HepG2 (cell line): ENCODE measurements at regions not wholly inside any gene's neighbourhood (a gene's known extent, or its start where the extent isn't known, plus 50 kb on each side); places are given as distances from the start of the nearest gene placed in this dataset.

Source experiments
- ATAC-seq: fragments of 200-7000 bp; cut with Tn5 transposase; 3 replicates; pipeline ENCODE4 v1.9.1; 2020; ENCODE audit warnings: mild to moderate bottlenecking, moderate library complexity
- BruUV-seq: library from RNA; stranded (reverse); fragments of 400-500 nt; replicated peaks from 2 replicates; lab custom pipeline; 2021; lab: Mats Ljungman, UMichigan
- CTCF ChIA-PET: fragments of 300-600 bp; formaldehyde crosslinking; extraction: SDS; loops from one replicate; lab custom pipeline; 2021; ENCODE audit warnings: low total read pairs, inconsistent platforms, low intra/inter-chr PET ratio; lab: Yijun Ruan, JAX
- POLR2A ChIA-PET: fragments of 350-600 bp; sonication (Branson Sonifier 250); formaldehyde crosslinking; loops from one replicate; lab custom pipeline; 2020; ENCODE audit warnings: antibody characterized with exemption, inconsistent platforms; lab: Yijun Ruan, JAX
- DNase-seq: peaks from one replicate; pipeline ENCODE4 v3.0.0-alpha.2; 2015; ENCODE audit warnings: low spot score
- FAIRE-seq: peaks from 3 replicates; lab custom pipeline; 2011; peaks lifted over from hg19 to GRCh38; lab: Jason Lieb, UNC
- H2AFZ ChIP-seq: one replicate; pipeline ENCODE4 v1.6.1; 2011; ENCODE audit warnings: low read length, inconsistent platforms
- H3K27ac ChIP-seq: fragments of 300-600 bp; 3 replicates; pipeline ENCODE4 v1.8.0; 2011; ENCODE audit warnings: mixed run types, mild to moderate bottlenecking, mixed read lengths, low read length, inconsistent platforms; ENCODE audit not compliant: insufficient read depth; ENCODE audit errors: extremely low read length
- H3K27me3 ChIP-seq, 2 experiments: fragments of 200-600 bp in 1 of 2; 2 replicates in 1 of 2; 3 replicates in 1 of 2; pipeline versions ENCODE4 v1.6.0 to v1.8.0; 2011; ENCODE audit warnings: low read length in 2 of 2, mild to moderate bottlenecking in 2 of 2, moderate library complexity in 2 of 2, inconsistent platforms in 1 of 2; ENCODE audit not compliant: insufficient read depth in 2 of 2, control insufficient read depth in 1 of 2
- H3K36me3 ChIP-seq, 2 experiments: fragments of 200-600 bp in 1 of 2; replicated peaks in 1 of 2; 2 replicates in 1 of 2; 3 replicates in 1 of 2; pipeline versions ENCODE4 v1.5.1 to v1.8.0; 2011; ENCODE audit warnings: low read length in 2 of 2, inconsistent platforms in 1 of 2; ENCODE audit not compliant: insufficient read depth in 2 of 2, control insufficient read depth in 1 of 2
- H3K4me1 ChIP-seq: 2 replicates; pipeline ENCODE4 v1.5.1; 2012; ENCODE audit warnings: low read length, inconsistent platforms; ENCODE audit not compliant: insufficient read depth
- H3K4me2 ChIP-seq: 2 replicates; pipeline ENCODE4 v1.6.0; 2011; ENCODE audit warnings: low read depth, low read length, inconsistent platforms
- H3K4me3 ChIP-seq, 3 experiments: fragments of 200-600 bp in 1 of 3; sonication (generic), shearing (Covaris generic) in 1 of 3; replicated peaks in 1 of 3; 2 replicates each; pipeline ENCODE4 v1.5.1; 2011 to 2016; ENCODE audit warnings: low read length in 3 of 3, inconsistent platforms in 2 of 3, low read depth in 2 of 3, mild to moderate bottlenecking in 2 of 3, control low read depth in 1 of 3, mixed read lengths in 1 of 3; ENCODE audit not compliant: insufficient read depth in 1 of 3
- H3K79me2 ChIP-seq: one replicate; pipeline ENCODE4 v1.6.1; 2011; ENCODE audit warnings: low read length, inconsistent platforms; ENCODE audit not compliant: insufficient read depth
- H3K9ac ChIP-seq: 2 replicates; pipeline ENCODE4 v1.6.0; 2011; ENCODE audit warnings: mild to moderate bottlenecking, low read depth, low read length, inconsistent platforms; ENCODE audit not compliant: insufficient read depth
- H3K9me3 ChIP-seq: 2 replicates; pipeline ENCODE4 v1.5.1; 2012; ENCODE audit warnings: mild to moderate bottlenecking, low read length
- H4K20me1 ChIP-seq: 2 replicates; pipeline ENCODE4 v1.6.0; 2011; ENCODE audit warnings: inconsistent platforms, mild to moderate bottlenecking, low read length, moderate library complexity; ENCODE audit not compliant: insufficient read depth
- BCLAF1 ChIP-seq: fragments of 450-650 bp; IDR thresholded peaks from 2 replicates; pipeline ENCODE4 v1.6.1; 2017; ENCODE audit warnings: mild to moderate bottlenecking
- CBX5 ChIP-seq: sonication (generic); formaldehyde crosslinking; IDR thresholded peaks from 2 replicates; pipeline ENCODE4 v1.4.0; 2020; ENCODE audit warnings: missing genetic modification reagents, borderline replicate concordance
- CENPBD1 ChIP-seq: sonication (generic); formaldehyde crosslinking; IDR thresholded peaks from 2 replicates; pipeline ENCODE4 v1.8.0; 2022; ENCODE audit warnings: missing genetic modification reagents, low read depth, mild to moderate bottlenecking, borderline replicate concordance
- HCFC1 ChIP-seq: fragments of 150-350 bp; IDR thresholded peaks from 2 replicates; pipeline ENCODE4 v1.6.1; 2014; ENCODE audit warnings: low read depth, low read length
- HOXA3 ChIP-seq: sonication (generic); formaldehyde crosslinking; IDR thresholded peaks from 2 replicates; pipeline ENCODE4 v1.5.0; 2020; ENCODE audit warnings: missing genetic modification reagents
- KLF16 ChIP-seq, 2 experiments: sonication (generic) in 1 of 2; formaldehyde crosslinking in 1 of 2; IDR thresholded peaks; 2 replicates each; pipeline versions ENCODE4 v1.6.1 to v1.8.0; 2016 to 2023; ENCODE audit warnings: missing genetic modification reagents in 2 of 2, missing compliant biosample characterization in 1 of 2
- KLF6 ChIP-seq: IDR thresholded peaks from 2 replicates; pipeline ENCODE4 v1.8.0; 2016; ENCODE audit warnings: missing biosample characterization, missing genetic modification reagents
- NFKBIZ ChIP-seq: IDR thresholded peaks from 2 replicates; pipeline ENCODE4 v1.6.1; 2018; ENCODE audit warnings: missing genetic modification reagents, missing compliant biosample characterization
- RFX1 ChIP-seq: fragments of 450-650 bp; IDR thresholded peaks from 2 replicates; pipeline ENCODE4 v1.6.1; 2017
- RXRA ChIP-seq: sonication (generic); formaldehyde crosslinking; IDR thresholded peaks from 2 replicates; pipeline ENCODE4 v1.5.1; 2020; ENCODE audit warnings: missing genetic modification reagents
- SUZ12 ChIP-seq: fragments of 150-350 bp; IDR thresholded peaks from 2 replicates; pipeline ENCODE4 v1.6.1; 2014; ENCODE audit warnings: low read depth, low read length
- TCF7 ChIP-seq: sonication (generic); IDR thresholded peaks from 2 replicates; pipeline ENCODE4 v1.6.1; 2016; ENCODE audit warnings: antibody characterized with exemption, low read depth
- ZC3H13 ChIP-seq: sonication (generic); formaldehyde crosslinking; IDR thresholded peaks from 2 replicates; pipeline ENCODE4 v1.8.1; 2023; ENCODE audit warnings: mild to moderate bottlenecking, missing genetic modification reagents, moderate library complexity
- ZFP62 ChIP-seq: sonication (generic); formaldehyde crosslinking; IDR thresholded peaks from 2 replicates; pipeline ENCODE4 v1.4.0; 2020; ENCODE audit warnings: missing genetic modification reagents
- ZMYM3 ChIP-seq: sonication (generic); formaldehyde crosslinking; IDR thresholded peaks from 2 replicates; pipeline ENCODE4 v1.5.1; 2020; ENCODE audit warnings: mild to moderate bottlenecking, missing genetic modification reagents
- ZNF12 ChIP-seq: sonication (generic); formaldehyde crosslinking; IDR thresholded peaks from 2 replicates; pipeline ENCODE4 v1.5.0; 2020; ENCODE audit warnings: missing genetic modification reagents
- ZNF329 ChIP-seq: sonication (generic); formaldehyde crosslinking; IDR thresholded peaks from 2 replicates; pipeline ENCODE4 v1.9.0; 2021; ENCODE audit warnings: low read depth, mild to moderate bottlenecking, missing genetic modification reagents
- ZNF354B ChIP-seq: sonication (generic); formaldehyde crosslinking; IDR thresholded peaks from 2 replicates; pipeline ENCODE4 v1.8.0; 2022; ENCODE audit warnings: mild to moderate bottlenecking, missing genetic modification reagents
- ZSCAN20 ChIP-seq: sonication (generic); formaldehyde crosslinking; IDR thresholded peaks from 2 replicates; pipeline ENCODE4 v1.4.0; 2020; ENCODE audit warnings: missing genetic modification reagents, mild to moderate bottlenecking, borderline replicate concordance
- ZSCAN31 ChIP-seq: sonication (generic); formaldehyde crosslinking; IDR thresholded peaks from 2 replicates; pipeline ENCODE4 v1.5.0; 2020; ENCODE audit warnings: low read depth, mild to moderate bottlenecking, missing genetic modification reagents
- WGBS: methylation state at CpG from one replicate; pipeline ENCODE4 v1.1.6; 2017; ENCODE audit warnings: low lambda C conversion rate; 5-methylcytosine and 5-hydroxymethylcytosine counted together
- in situ Hi-C: cut with HindIII; loops from 2 replicates; pipeline ENCODE4 v1.10.0; 2017; ENCODE audit warnings: low pct_unique_long_range_greater_than_20kb; ENCODE audit not compliant: extremely low pct_ligation_motif_present
- intact Hi-C: fragments of 100-400 bp; cut with micrococcal nuclease; formaldehyde crosslinking; loops from one replicate; pipeline ENCODE4 v1.10.0; 2022; ENCODE audit not compliant: unreplicated experiment

GRCh38 chr5:135632798-135633197, 54.0 kb upstream of the CXCL14 start:
- no TSS peak for BruUV-seq
- Histone ChIP-seq H3K4me1 (no peaks in the 10 kb centered on the region), H3K27ac (no peak overlapping the region), H3K36me3 (no peaks in the 10 kb centered on the region), H3K27me3 (peaks cover 0 to 3% of the 10 kb centered on the region in 2 experiments; a peak in 3 of 5 replicates), H3K9me3 (no peaks in the 10 kb centered on the region), H4K20me1 (no peaks in the 10 kb centered on the region), H2AFZ (no peak overlapping the region), H3K9ac (no peak overlapping the region), H3K4me3 (no peak overlapping the region), H3K4me2 (no peak overlapping the region), H3K79me2 (no peaks in the 10 kb centered on the region)
- no peak for TF ChIP-seq RXRA
- TF ChIP-seq ZNF12 = no peak
- TF ChIP-seq ZSCAN31 (CRISPR knock-in tag) = no peak
- no peak for TF ChIP-seq ZNF329 (CRISPR knock-in tag)
- TF ChIP-seq ZSCAN20 (CRISPR knock-in tag) = no peak
- no peak for TF ChIP-seq ZFP62 (CRISPR knock-in tag)
- TF ChIP-seq KLF16 (CRISPR knock-in tag; IDR thresholded peaks at IDR 0.05) = no peak
- no peak for TF ChIP-seq HOXA3 (CRISPR knock-in tag)
- TF ChIP-seq ZNF354B (CRISPR knock-in tag) = no peak
- TF ChIP-seq KLF6 = no peak
- WGBS = 0% methylated on average over 5 of the region's 5 CpGs
- ChIA-PET CTCF (no interaction called here), POLR2A (no interaction called here)
- in situ Hi-C loops = no loop called here
- no peak for FAIRE-seq
- DNase-seq = no peak
- ATAC-seq = no peak
- intact Hi-C loops = no loop called here

- intact Hi-C loops = no loop called here
- POLR2A ChIA-PET = no interaction called here
- Histone ChIP-seq H2AFZ (no peak overlapping the region), H3K27me3 (peaks cover 0 to 1% of the 10 kb centered on the region in 2 experiments; a peak in 3 of 5 replicates), H4K20me1 (no peaks in the 10 kb centered on the region), H3K4me3 (no peak overlapping the region), H3K36me3 (no peaks in the 10 kb centered on the region), H3K9ac (no peak overlapping the region), H3K4me2 (no peak overlapping the region), H3K9me3 (no peaks in the 10 kb centered on the region), H3K27ac (no peak overlapping the region), H3K79me2 (no peaks in the 10 kb centered on the region), H3K4me1 (no peaks in the 10 kb centered on the region)
- ATAC-seq (no peak), FAIRE-seq (no peak), DNase-seq (no peak)
- 23% methylated on average over 3 of the region's 3 CpGs for WGBS
- no TSS peak for BruUV-seq
- in situ Hi-C loops = no loop called here
- CTCF ChIA-PET = no interaction called here
- TF ChIP-seq ZSCAN20 (CRISPR knock-in tag) = no peak
- TF ChIP-seq BCLAF1 = no peak
- no peak for TF ChIP-seq RFX1
- no peak for TF ChIP-seq CBX5 (CRISPR knock-in tag)
- no peak for TF ChIP-seq ZC3H13
- no peak for TF ChIP-seq CENPBD1 (CRISPR knock-in tag)
- no peak for TF ChIP-seq TCF7
- TF ChIP-seq SUZ12 = no peak
- TF ChIP-seq NFKBIZ (CRISPR knock-in tag) = no peak
- no peak for TF ChIP-seq HCFC1
- TF ChIP-seq ZMYM3 (CRISPR knock-in tag) = no peak
Observed at GRCh38 chr5:135631391-135631790, 52.6 kb upstream of the CXCL14 start.
